ENCODE measurements at regions not wholly inside any gene's neighbourhood (a gene's known extent, or its start where the extent isn't known, plus 50 kb on each side); places are given as distances from the start of the nearest gene placed in this dataset.

DNA sequence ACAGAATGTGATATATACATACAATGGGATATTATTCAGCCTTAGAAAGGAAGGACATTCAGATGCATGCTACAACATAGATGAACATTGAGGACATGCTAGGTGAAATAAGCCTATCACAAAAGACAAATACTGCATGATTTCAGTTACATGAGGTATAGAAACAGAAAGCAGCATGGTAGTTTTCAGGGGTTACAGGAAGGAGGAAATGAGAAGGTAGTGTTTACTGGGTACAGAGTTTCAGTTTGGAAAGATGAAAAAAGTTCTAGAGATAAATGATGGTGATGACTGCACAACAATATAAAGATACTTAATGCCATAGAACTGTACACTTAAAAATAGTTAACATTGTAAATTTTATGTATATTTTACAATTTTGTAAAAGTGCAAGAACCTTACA, 266.7 kb upstream of the C11orf87 start:
- Mint-ChIP-seq H3K4me3 (no peak overlapping the region), H3K36me3 (no peaks in the 10 kb centered on the region), H3K4me1 (ENCODE audit: low read depth) (no peaks in the 10 kb centered on the region), H3K27me3 (no peaks in the 10 kb centered on the region), H3K9me3 (peaks cover 10% of the 10 kb centered on the region), H3K27ac (no peak overlapping the region)
- POLR2A ChIA-PET, result no interaction called here
- intact Hi-C loops (cut with micrococcal nuclease), result no loop called here
- CTCF ChIA-PET, result no interaction called here
- DNase-seq, result no peak

DNA sequence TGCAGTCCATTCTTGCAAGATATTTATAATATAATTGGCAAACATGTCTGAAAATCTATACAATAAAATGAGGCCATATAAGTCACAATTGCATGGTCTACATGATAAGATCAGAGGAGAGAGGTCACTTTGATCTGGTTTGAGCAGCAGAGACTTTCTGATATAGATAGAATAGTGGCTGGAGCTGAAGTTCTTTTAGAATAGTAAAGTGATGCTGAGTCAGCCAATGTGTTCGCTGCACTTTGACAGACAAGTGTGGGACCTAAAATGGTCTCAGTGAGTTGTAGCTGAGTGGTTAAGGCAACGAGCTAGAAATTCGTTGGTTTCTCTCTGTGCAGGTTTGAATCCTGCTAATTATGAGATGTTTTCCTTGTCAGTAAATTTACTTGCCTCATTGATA, 257.0 kb upstream of the C11orf87 start:
- POLR2A ChIA-PET, result no interaction called here
- intact Hi-C loops (cut with micrococcal nuclease), result no loop called here
- Mint-ChIP-seq H3K27me3 (no peaks in the 10 kb centered on the region), H3K4me3 (no peak overlapping the region), H3K36me3 (no peaks in the 10 kb centered on the region), H3K4me1 (ENCODE audit: low read depth) (no peaks in the 10 kb centered on the region), H3K27ac (no peak overlapping the region), H3K9me3 (no peaks in the 10 kb centered on the region)
- DNase-seq, result no peak
- CTCF ChIA-PET, result no interaction called here

DNA sequence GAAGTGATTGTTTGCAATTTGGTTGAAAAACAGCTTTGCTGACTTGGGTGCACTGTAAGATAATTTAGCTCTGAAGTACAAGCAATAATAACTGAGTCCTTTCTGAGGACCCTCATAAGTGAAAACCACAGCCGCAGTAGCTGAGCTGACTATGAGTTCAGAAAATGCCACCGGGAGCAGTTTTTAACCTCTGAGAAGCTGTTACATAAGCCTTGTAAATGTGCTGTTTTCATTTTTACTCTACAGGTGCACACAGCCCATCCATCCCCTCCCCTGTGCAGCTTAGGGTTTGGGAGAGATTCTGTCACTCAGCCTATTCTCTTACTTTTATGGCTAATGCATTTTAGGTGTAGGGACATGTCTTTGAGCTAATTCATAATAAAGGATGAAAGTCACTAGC, 255.5 kb upstream of the C11orf87 start:
- POLR2A ChIA-PET, result no interaction called here
- H3K4me1 Mint-ChIP-seq (ENCODE audit: low read depth), result no peaks in the 10 kb centered on the region
- no peak overlapping the region for H3K4me3 Mint-ChIP-seq
- CTCF ChIA-PET, result no interaction called here
- no peak for DNase-seq
- H3K36me3 Mint-ChIP-seq, result no peaks in the 10 kb centered on the region
- no peak overlapping the region for H3K27ac Mint-ChIP-seq
- no peaks in the 10 kb centered on the region for H3K9me3 Mint-ChIP-seq
- intact Hi-C loops (cut with micrococcal nuclease), result no loop called here
- no peaks in the 10 kb centered on the region for H3K27me3 Mint-ChIP-seq

DNA sequence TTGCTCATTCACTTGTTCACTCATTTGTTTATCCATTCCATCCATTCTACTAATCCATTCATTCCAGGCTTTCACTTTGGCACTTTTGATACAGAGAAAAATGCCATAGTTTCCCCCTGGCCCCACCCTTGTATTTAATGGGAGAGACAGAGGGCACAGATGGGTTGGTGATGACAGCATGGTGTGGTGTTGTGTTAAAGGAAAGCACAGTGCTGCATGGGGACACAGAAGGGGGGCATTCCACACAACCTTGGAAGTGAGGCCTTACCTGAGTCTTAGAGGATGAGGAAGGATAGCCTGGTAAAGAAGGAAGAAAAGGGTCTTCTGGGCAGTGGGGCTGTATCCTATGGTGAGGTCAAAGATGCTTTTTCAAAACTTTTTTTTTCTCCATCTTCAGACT, 248.5 kb upstream of the C11orf87 start:
- no peak overlapping the region for H3K4me3 Mint-ChIP-seq
- H3K36me3 Mint-ChIP-seq, result no peaks in the 10 kb centered on the region
- H3K9me3 Mint-ChIP-seq, result peaks cover 5% of the 10 kb centered on the region
- DNase-seq, result no peak
- H3K4me1 Mint-ChIP-seq (ENCODE audit: low read depth), result no peaks in the 10 kb centered on the region
- H3K27me3 Mint-ChIP-seq, result no peaks in the 10 kb centered on the region
- intact Hi-C loops (cut with micrococcal nuclease), result no loop called here
- CTCF ChIA-PET, result no interaction called here
- H3K27ac Mint-ChIP-seq, result no peak overlapping the region
- POLR2A ChIA-PET, result no interaction called here

DNA sequence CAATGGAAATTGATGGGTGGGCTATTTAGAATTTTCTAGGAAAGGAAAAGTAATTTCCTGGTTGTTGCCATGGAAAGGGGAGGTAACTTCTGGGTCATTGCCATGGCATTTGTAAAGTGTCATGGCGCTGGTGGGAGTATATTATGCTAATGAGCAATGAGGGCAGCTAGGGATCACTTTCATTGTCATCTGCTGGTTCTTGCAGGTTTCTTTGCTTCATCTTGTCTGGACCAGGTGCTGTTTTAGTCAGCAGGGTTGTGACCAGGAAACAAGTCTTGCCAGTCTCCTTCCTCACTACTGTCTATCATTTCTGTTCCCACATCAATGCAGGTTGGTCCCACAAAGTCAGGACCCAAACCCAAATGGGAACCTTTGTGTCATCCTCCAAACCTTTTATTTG, 237.6 kb upstream of the C11orf87 start:
- H3K27ac Mint-ChIP-seq, result no peak overlapping the region
- H3K27me3 Mint-ChIP-seq, result no peaks in the 10 kb centered on the region
- CTCF ChIA-PET, result no interaction called here
- POLR2A ChIA-PET, result no interaction called here
- no peak for DNase-seq
- no peaks in the 10 kb centered on the region for H3K36me3 Mint-ChIP-seq
- intact Hi-C loops (cut with micrococcal nuclease), result no loop called here
- no peak overlapping the region for H3K4me3 Mint-ChIP-seq
- peaks cover 10% of the 10 kb centered on the region for H3K9me3 Mint-ChIP-seq
- H3K4me1 Mint-ChIP-seq (ENCODE audit: low read depth), result no peaks in the 10 kb centered on the region

DNA sequence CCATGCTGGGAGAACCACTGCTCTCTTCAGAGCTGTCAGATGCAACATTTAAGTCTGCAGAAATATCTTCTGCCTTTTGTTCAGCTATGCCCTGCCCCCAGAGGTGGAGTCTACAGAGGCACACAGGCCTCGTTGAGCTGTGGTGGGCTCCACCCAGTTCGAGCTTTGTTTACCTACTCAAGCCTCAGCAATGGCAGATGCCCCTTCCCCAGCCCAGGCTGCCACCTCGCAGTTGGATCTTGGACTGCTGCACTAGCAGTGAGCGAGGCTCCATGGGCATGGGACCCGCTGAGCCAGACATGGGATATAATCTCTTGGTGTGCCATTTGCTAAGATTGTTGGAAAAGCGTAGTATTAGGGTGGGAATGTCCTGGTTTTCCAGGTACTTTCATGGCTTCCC, 229.1 kb upstream of the C11orf87 start:
- H3K9me3 Mint-ChIP-seq, result peaks cover 22% of the 10 kb centered on the region
- no peaks in the 10 kb centered on the region for H3K36me3 Mint-ChIP-seq
- H3K27me3 Mint-ChIP-seq, result no peaks in the 10 kb centered on the region
- no peak for DNase-seq
- CTCF ChIA-PET, result no interaction called here
- no peak overlapping the region for H3K27ac Mint-ChIP-seq
- no peak overlapping the region for H3K4me3 Mint-ChIP-seq
- intact Hi-C loops (cut with micrococcal nuclease), result no loop called here
- POLR2A ChIA-PET, result no interaction called here
- no peaks in the 10 kb centered on the region for H3K4me1 Mint-ChIP-seq (ENCODE audit: low read depth)

DNA sequence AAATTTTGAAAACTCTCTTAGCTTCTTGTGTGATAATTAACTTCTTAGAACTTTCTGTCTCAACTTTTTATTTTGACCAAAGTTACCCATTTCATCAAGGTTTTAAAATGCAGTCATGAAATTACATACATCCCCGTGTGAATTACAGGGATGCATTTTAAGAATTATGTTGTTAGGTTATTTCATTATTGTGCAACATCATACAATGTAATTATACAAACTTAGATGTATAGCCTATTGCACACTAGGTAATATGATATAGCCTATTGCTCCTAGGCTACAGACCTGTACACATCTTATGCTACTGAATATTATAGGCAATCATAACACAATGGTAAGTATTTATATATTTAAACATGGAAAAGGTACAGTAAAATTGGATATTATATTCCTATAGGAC, 228.1 kb upstream of the C11orf87 start:
- ChIA-PET CTCF (no interaction called here), POLR2A (no interaction called here)
- Mint-ChIP-seq H3K9me3 (peaks cover 16% of the 10 kb centered on the region), H3K36me3 (no peaks in the 10 kb centered on the region), H3K27me3 (no peaks in the 10 kb centered on the region), H3K4me3 (no peak overlapping the region), H3K4me1 (ENCODE audit: low read depth) (no peaks in the 10 kb centered on the region), H3K27ac (no peak overlapping the region)
- intact Hi-C loops (cut with micrococcal nuclease), result no loop called here
- no peak for DNase-seq

DNA sequence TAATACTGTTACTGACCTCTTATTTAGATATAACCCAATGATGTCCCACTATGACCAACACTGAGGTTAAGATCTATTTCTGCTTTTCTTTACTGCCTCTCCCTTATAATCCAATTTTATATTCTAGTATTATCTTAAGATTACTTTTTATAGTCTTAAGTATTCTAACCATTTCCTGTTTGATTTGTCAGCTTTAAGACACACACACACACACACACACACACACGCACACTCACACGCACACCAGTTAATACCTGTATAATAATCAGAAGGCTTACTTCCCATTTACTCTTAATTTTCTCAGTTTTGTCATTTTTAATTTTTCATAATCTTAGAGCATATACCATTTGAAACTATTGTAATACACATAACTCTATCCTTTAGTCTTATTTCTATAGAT, 226.0 kb upstream of the C11orf87 start:
- intact Hi-C loops (cut with micrococcal nuclease), result no loop called here
- Mint-ChIP-seq H3K27ac (no peak overlapping the region), H3K27me3 (no peaks in the 10 kb centered on the region), H3K36me3 (no peaks in the 10 kb centered on the region), H3K4me3 (no peak overlapping the region), H3K4me1 (ENCODE audit: low read depth) (no peaks in the 10 kb centered on the region), H3K9me3 (peaks cover 12% of the 10 kb centered on the region)
- CTCF ChIA-PET, result no interaction called here
- POLR2A ChIA-PET, result no interaction called here
- DNase-seq, result no peak

DNA sequence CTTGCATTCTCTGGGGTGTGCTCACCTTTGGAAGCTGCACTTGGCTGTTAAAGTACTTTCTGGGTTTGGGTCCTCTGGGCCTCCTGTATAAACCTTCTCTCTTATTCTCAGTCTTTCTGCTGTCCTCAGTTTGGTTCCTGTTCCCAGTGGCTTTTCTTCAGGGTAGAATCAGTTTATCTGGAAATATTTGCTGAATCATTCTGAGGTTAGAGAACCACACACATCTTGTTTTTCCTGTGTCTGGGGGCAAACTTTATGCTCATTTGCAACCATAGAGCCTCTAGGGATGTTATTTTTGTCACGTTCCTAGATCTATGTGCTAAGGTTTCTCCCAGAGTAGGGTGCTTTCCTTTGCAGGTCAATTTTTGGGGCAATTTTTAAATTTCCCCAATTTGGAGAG, 224.3 kb upstream of the C11orf87 start:
- H3K27me3 Mint-ChIP-seq, result no peaks in the 10 kb centered on the region
- no peaks in the 10 kb centered on the region for H3K36me3 Mint-ChIP-seq
- no peak overlapping the region for H3K4me3 Mint-ChIP-seq
- ChIA-PET CTCF (no interaction called here), POLR2A (no interaction called here)
- H3K4me1 Mint-ChIP-seq (ENCODE audit: low read depth), result no peaks in the 10 kb centered on the region
- DNase-seq, result no peak
- H3K27ac Mint-ChIP-seq, result no peak overlapping the region
- intact Hi-C loops (cut with micrococcal nuclease), result no loop called here
- H3K9me3 Mint-ChIP-seq, result no peaks in the 10 kb centered on the region

DNA sequence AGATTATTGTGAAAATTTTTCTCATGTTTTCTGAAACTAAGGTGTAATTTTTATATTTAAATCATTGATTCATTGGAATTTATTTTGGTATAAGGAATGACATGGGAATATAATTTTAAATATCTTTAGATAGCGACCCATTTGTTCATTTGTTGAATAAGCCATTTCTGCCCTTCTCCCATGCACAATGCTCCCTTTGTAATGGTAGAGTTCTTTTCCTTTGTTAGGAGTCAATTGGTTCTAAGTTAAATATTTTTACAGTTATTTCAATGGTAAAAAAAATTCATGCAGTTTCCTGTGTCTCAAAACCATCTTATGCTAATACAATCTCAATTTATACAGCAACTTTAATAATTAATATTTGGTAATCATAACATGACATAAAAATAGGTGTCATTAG, 218.8 kb upstream of the C11orf87 start:
- peaks cover 7% of the 10 kb centered on the region for H3K9me3 Mint-ChIP-seq
- no peaks in the 10 kb centered on the region for H3K4me1 Mint-ChIP-seq (ENCODE audit: low read depth)
- intact Hi-C loops (cut with micrococcal nuclease), result no loop called here
- DNase-seq, result no peak
- no peaks in the 10 kb centered on the region for H3K36me3 Mint-ChIP-seq
- ChIA-PET POLR2A (no interaction called here), CTCF (no interaction called here)
- H3K27me3 Mint-ChIP-seq, result no peaks in the 10 kb centered on the region
- no peak overlapping the region for H3K4me3 Mint-ChIP-seq
- H3K27ac Mint-ChIP-seq, result no peak overlapping the region

DNA sequence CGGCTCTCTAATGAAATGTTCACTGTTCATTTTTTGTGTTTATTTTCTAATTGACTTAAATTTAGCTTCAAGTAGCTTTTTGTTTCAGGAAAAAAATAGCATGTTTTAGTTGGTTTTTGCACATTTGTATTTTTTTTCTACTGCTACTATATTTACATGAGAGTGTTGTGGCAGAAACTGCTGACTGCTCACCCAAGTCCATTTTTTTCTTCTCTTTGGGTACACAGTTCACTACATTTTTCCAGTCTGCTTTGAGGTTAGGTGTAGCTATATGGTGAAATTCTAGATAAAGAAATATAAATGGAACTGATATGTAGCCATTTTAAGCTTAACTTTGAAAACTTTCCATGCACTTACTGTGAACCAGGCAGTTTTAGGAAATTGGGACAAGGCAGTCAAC, 216.7 kb upstream of the C11orf87 start:
- no peak for DNase-seq
- Mint-ChIP-seq H3K27me3 (no peaks in the 10 kb centered on the region), H3K4me1 (ENCODE audit: low read depth) (no peaks in the 10 kb centered on the region), H3K4me3 (no peak overlapping the region), H3K36me3 (no peaks in the 10 kb centered on the region), H3K9me3 (peaks cover 7% of the 10 kb centered on the region), H3K27ac (no peak overlapping the region)
- ChIA-PET POLR2A (no interaction called here), CTCF (no interaction called here)
- intact Hi-C loops (cut with micrococcal nuclease), result no loop called here

DNA sequence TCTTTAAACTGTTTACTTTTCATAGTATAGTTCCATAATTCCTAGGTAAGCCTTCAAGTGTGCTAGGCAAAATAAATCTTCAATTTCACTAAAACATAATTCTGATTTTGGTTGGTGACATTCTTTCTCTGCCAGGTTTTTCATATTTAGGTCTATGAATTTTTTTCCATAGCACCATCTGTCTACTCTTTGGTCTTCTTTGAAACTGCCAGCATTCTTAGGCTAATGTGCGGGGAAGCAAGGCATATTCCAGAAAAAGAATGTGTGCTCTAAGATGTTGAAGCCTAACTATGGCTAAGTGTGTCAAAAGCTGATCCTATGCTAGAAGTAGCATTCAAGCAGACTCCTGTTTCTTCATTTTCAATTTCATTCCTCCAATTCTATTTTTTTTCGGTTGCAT, 213.9 kb upstream of the C11orf87 start:
- H3K4me1 Mint-ChIP-seq (ENCODE audit: low read depth), result no peaks in the 10 kb centered on the region
- no peaks in the 10 kb centered on the region for H3K36me3 Mint-ChIP-seq
- POLR2A ChIA-PET, result no interaction called here
- intact Hi-C loops (cut with micrococcal nuclease), result no loop called here
- DNase-seq, result no peak
- H3K4me3 Mint-ChIP-seq, result no peak overlapping the region
- H3K9me3 Mint-ChIP-seq, result peaks cover 12% of the 10 kb centered on the region
- CTCF ChIA-PET, result no interaction called here
- no peak overlapping the region for H3K27ac Mint-ChIP-seq
- no peaks in the 10 kb centered on the region for H3K27me3 Mint-ChIP-seq

DNA sequence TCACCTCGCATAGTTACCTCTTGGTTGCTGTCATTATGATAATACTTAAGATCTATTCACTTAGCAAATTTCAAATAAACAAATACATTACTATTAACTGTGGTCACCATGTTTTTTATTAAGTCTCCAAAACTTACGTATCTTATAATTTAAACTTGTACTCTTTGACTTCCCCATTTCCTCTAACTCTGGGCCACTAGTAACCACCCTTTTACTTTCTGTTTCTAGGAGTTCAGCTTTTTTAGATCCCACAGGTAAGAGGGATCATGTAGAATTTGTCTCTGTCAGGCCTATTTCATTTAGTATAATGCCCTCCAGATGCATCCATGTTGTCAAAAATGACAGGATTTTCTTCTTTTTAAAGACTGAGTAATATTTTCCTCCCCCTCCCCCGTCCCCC, 212.4 kb upstream of the C11orf87 start:
- no peak overlapping the region for H3K4me3 Mint-ChIP-seq
- no peak overlapping the region for H3K27ac Mint-ChIP-seq
- POLR2A ChIA-PET, result no interaction called here
- H3K9me3 Mint-ChIP-seq, result peaks cover 12% of the 10 kb centered on the region
- H3K36me3 Mint-ChIP-seq, result no peaks in the 10 kb centered on the region
- no peak for DNase-seq
- H3K27me3 Mint-ChIP-seq, result no peaks in the 10 kb centered on the region
- intact Hi-C loops (cut with micrococcal nuclease), result no loop called here
- no peaks in the 10 kb centered on the region for H3K4me1 Mint-ChIP-seq (ENCODE audit: low read depth)
- CTCF ChIA-PET, result no interaction called here

DNA sequence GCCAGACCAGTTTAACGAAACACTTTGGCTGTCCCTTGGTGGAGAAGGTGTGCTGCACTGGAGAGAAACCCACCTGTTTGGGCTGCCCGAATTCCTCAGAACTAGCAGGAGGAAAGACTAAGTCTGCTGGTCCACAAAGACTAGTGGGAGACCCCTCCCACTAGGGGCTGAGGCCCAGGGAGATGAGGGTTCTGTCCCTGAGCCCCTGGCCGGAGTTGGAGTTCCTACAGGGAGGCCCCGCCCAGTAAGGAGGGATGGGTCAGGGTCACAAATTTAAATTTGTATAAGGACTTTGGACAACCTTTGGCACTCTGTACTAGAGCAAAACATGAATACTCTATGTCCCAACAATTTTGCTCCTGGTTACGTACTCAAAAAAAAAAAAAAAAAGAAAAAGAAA, 200.8 kb upstream of the C11orf87 start:
- ChIA-PET POLR2A (no interaction called here), CTCF (no interaction called here)
- Mint-ChIP-seq H3K4me3 (no peak overlapping the region), H3K27ac (no peak overlapping the region), H3K4me1 (ENCODE audit: low read depth) (no peaks in the 10 kb centered on the region), H3K36me3 (no peaks in the 10 kb centered on the region), H3K27me3 (no peaks in the 10 kb centered on the region), H3K9me3 (peaks cover 20% of the 10 kb centered on the region)
- DNase-seq, result no peak
- intact Hi-C loops (cut with micrococcal nuclease), result no loop called here
